Astrocyte of the cerebellum (primary cell): ENCODE measurements at regions not wholly inside any gene's neighbourhood (a gene's known extent, or its start where the extent isn't known, plus 50 kb on each side); places are given as distances from the start of the nearest gene placed in this dataset.

Source experiments
- DNase-seq: peaks from one replicate; pipeline ENCODE4 v3.0.0-alpha.2; 2011; ENCODE audit warnings: low read depth
- H3K4me3 ChIP-seq: 2 replicates; pipeline ENCODE4 v1.5.1; 2011; ENCODE audit warnings: mild to moderate bottlenecking, low read depth, low read length, moderate library complexity
- in situ Hi-C: cut with HindIII; loops from 2 replicates; pipeline ENCODE4 v1.10.0; 2017; ENCODE audit warnings: low sequenced_read_pairs
- TF ChIP-seq, protein P1 (sequence below): IDR thresholded peaks from 2 replicates; pipeline ENCODE4 v1.5.1; 2012; ENCODE audit warnings: low read length, low read depth, moderate library complexity, mild to moderate bottlenecking; ENCODE audit errors: missing control alignments

GRCh38 chr4:78989697-78990270 is 50.5 kb upstream of the PAQR3 start:
- in situ Hi-C loops = no loop called here
- TF ChIP-seq, protein P1, sequence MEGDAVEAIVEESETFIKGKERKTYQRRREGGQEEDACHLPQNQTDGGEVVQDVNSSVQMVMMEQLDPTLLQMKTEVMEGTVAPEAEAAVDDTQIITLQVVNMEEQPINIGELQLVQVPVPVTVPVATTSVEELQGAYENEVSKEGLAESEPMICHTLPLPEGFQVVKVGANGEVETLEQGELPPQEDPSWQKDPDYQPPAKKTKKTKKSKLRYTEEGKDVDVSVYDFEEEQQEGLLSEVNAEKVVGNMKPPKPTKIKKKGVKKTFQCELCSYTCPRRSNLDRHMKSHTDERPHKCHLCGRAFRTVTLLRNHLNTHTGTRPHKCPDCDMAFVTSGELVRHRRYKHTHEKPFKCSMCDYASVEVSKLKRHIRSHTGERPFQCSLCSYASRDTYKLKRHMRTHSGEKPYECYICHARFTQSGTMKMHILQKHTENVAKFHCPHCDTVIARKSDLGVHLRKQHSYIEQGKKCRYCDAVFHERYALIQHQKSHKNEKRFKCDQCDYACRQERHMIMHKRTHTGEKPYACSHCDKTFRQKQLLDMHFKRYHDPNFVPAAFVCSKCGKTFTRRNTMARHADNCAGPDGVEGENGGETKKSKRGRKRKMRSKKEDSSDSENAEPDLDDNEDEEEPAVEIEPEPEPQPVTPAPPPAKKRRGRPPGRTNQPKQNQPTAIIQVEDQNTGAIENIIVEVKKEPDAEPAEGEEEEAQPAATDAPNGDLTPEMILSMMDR = no peak
- H3K4me3 ChIP-seq = no peak overlapping the region
- no peak for DNase-seq
